HG03108 (cell line): ENCODE measurements at regions not wholly inside any gene's neighbourhood (a gene's known extent, or its start where the extent isn't known, plus 50 kb on each side); places are given as distances from the start of the nearest gene placed in this dataset.

Source experiments
- ATAC-seq: cut with Tn5 transposase; IDR thresholded peaks from one replicate; pipeline ENCODE4 v1.9.1; 2021; ENCODE audit warnings: moderate library complexity; ENCODE audit not compliant: unreplicated experiment

DNA sequence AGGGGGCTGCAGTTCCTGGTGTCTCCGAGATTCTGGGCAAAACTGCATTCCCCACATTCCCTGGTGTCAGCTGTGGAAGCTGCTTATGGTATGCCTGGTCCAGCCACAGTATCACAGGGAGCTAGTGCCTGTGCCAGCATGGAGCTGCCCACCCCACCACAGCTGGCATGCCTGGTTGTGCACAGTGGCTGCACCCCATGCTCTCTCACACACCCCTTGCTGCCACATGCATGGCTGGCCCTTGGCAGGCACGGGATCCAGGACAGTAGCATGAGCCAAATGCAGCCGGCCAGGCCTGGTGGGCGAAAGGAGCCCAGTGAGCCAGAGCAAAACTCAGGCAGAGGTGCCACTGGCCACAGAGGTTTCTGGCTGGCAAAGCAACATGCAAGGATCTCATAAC, 418.0 kb upstream of the SPOCK3 start:
- ATAC-seq = no peak

DNA sequence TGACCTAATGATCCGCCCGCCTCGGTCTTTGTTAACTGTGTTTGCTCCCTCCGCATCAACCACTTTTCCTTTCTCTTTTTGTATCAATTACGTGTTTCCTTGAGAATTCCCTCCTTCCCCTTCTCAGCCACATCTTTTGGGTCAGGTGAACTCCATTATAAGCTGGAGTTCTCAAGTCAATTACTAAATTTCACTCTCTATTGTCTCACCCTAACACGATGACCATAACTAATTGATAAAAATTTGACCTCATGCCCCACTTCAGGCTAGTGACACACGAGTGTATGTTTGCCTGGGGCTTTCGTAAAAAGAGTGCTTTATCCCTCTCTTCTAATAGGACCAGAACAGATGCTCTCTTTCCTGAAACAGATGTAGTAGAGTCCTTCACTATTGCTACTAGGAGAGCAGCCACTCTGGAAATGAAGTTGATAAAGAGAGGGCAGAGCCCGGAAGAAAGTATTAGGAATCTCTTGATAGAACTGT, 403.6 kb upstream of the ANXA10 start:
- no peak for ATAC-seq

- no peak for ATAC-seq
Measured at GRCh38 chr4:167702391-167702790, 389.9 kb upstream of the ANXA10 start.

GRCh38 chr4:167711517-167711916, 380.8 kb upstream of the ANXA10 start:
- no peak for ATAC-seq

- no peak for ATAC-seq
Measured at GRCh38 chr4:167713756-167714155, 378.6 kb upstream of the ANXA10 start.

- ATAC-seq = no peak
Measured at GRCh38 chr4:167715176-167715575, 377.2 kb upstream of the ANXA10 start.

DNA sequence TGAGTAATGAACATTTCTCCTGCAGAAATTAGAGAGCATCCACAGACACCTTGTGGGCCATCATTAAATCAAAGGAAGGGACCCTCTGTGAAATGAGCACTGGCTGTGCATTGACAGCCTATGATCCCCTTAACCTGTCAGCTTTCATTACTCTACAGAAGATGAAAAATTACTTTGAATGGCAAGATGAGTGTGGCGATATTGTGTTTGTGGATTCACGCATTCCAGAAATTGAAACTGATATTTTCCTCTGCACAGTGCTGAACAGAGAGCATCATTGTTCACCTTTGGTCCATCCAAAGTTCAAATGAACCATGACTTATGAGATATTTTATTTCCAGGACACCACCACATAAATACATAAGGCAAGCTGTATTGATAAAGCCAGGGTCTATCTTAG, 374.8 kb upstream of the ANXA10 start:
- ATAC-seq = no peak

DNA sequence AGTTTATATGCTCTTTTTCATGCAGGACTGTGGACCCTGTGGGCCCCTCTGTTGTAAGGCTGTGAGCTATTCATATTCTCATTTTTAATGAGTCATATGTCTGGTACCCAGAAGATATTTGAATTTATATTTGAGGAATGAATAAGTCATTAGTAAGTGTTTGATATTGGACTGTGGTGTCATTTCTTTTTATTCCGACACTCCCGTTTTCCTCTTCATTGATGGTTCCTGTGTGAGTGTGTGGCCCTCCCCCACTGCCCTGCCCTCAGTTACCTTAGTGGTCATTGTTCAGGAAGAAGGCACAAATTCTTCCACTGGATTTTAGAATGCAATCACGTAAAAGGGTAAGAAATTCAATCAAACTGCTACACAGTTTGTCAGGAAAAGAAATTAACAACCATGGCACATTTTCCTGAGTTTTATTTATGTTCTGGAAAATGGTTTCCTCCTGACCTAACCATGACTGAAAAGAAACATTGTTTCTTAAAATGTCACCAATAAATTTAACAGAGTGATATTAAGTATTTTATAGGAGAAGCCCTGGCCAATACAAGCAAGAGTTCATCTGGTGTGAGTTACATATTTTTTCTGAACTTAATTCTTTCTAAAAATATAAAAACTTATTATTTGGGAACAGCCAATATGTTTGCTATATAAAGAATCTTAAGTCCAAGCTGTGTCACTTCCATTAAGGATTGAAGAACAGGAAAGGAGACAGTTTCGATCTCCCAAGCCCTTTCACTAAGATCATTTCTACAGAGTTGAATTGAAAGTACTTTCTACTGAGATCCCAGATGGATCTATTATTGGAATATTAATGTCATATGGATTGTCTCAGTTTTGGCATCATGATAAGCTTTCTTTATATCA, 370.5 kb upstream of the ANXA10 start:
- ATAC-seq = no peak

DNA sequence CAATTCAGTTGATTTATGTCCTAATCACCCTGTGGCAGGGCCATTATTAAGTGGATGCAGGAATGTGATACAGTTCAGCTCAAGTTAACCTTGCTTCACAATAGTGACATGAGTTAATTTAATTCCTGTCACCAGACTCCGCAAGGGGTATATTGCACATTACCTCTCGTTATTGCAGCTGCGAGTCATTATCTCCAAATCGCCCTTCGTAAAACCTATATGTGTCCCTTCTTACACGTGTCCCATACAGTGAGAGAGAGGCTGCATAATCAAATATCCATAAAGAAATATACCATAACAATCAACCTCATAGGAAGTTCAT, 369.9 kb upstream of the ANXA10 start:
- ATAC-seq = no peak

DNA sequence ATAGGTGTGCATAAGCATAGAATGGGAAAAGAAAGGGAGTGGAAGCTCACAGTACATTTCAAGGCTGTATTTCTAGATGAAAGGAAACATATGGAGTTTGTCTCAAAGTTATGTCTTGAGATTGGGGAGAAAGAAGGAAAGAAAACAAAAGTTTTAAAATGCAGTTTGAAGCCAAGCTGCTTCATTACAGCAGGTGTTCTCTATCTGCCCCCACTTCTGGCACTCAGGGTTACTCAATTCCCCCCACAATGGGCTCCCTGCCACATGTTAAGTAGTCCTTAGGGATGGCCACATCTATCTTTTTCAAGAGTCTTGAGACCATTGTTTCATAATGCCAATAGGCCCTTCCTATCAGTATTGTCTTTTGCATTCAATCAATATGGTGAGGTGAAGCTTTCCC, 367.4 kb upstream of the ANXA10 start:
- ATAC-seq = no peak

- no peak for ATAC-seq
Measured at GRCh38 chr4:167730769-167731168, 361.6 kb upstream of the ANXA10 start.

DNA sequence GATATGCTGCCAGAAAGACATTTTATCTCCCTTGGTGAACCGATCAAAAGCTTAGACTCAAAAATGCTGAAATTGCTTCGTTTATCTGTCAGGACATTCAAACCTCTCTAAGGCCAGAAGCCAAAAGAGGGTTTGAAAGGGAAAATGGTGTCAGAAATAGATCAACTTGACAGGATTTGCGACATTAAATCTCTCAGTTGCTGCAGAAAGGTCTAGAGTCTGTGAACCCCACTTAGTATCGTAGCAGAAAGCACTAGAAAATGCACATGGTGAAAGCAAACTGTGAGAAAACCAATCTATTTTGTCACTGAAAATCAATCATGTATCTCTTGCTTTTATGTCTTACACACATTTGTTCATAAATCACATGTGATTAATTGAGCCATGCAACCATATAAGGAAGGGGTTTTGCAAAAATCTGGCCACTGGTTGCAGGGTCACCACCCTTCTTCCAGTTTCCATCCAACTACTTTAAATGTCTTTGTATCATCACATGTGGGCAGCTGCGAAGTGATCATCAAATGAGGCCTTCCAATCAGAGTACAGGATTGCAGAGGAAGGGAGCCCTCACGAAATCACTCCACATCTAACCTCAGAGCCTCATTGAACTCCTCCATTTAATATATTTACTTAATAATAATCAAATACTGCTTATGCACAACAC, 347.2 kb upstream of the ANXA10 start:
- ATAC-seq = no peak

GRCh38 chr4:167767281-167767680, 325.1 kb upstream of the ANXA10 start:
- ATAC-seq = no peak

DNA sequence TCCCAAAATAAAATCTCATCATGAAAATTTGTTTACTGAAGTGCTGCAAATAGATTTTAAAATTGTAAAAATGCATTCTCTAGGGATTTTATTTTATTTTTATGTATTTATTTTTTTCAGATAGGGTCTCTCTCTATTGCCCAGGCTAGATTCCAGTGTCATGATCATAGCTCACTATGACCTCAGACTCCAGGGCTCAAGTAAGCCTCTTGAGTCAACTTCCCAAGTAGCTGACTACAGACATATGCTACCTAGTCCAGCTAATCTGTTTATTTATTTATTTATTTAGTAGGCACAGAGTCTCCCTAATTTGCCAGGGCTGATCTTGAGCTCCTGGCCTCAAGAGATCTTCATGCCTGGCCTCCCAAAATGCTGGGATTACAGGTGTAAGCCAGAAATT, 317.7 kb upstream of the ANXA10 start:
- no peak for ATAC-seq

DNA sequence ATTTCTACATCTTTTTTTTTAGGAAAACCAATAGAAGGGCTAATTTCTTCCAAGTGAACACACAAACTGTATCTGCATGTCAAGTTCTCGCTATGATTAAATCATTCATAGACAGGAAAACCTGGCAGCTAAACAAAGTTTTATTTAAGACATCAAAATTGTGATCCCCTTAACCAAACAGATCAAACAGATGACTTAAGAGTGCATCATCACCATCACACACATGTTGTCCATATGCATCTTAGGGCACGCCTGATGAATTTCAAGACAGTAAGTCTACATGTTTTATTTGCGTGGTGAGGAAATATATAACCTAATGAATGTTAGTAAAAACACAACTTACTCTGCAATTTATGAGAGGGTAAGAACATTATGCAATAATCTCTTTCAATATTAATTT, 317.0 kb upstream of the ANXA10 start:
- ATAC-seq = no peak

GRCh38 chr4:167779280-167779679, 313.1 kb upstream of the ANXA10 start:
- ATAC-seq = no peak

- no peak for ATAC-seq
Measured at GRCh38 chr4:167779864-167780263, 312.5 kb upstream of the ANXA10 start.

GRCh38 chr4:167784826-167785225, 307.5 kb upstream of the ANXA10 start:
- ATAC-seq = no peak

GRCh38 chr4:167785523-167785922, 306.8 kb upstream of the ANXA10 start:
- no peak for ATAC-seq

GRCh38 chr4:167786504-167786903, 305.8 kb upstream of the ANXA10 start:
- no peak for ATAC-seq

- ATAC-seq = no peak
Measured at GRCh38 chr4:167787231-167787630, 305.1 kb upstream of the ANXA10 start.

DNA sequence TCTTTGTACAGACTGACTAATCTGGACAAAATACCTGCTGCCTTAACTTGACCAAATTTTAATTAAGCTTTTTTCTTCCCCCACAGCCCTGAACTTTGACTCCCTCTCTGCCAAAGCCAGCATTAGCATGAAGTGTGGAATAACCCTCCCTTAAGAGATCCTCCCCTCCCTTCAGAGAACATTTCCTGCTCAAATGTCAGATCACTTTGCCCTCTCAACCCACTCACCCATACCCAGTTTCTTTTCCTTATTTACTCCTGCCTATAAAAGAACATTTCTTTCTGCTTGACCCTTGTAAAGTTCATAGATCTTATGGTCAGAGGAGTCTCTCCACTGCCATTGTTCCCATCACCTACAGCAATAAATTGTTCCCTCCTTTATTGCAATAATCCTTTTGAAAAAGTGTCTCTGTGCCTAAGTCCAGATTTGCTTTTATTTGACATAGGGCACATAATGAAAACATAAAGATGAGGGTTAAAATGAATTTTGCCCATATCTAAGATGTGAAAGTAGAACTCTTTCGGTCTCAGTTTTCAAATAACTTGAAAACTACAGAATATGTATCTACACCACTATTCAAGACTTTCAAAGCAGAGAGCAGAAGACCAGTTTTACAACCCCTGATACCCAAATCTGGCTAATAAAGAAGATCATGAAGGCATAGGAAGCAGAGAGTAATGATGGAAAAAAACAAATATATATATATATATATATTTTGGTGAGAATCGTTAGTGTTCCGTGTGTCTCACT, 289.7 kb upstream of the ANXA10 start:
- no peak for ATAC-seq
